Fibroblast of mammary gland (primary cell): ENCODE measurements at regions not wholly inside any gene's neighbourhood (a gene's known extent, or its start where the extent isn't known, plus 50 kb on each side); places are given as distances from the start of the nearest gene placed in this dataset.

Experiments used
- DNase-seq: peaks from one replicate; pipeline ENCODE4 v3.0.0-alpha.2; 2010; ENCODE audit warnings: low read depth
- H3K4me3 ChIP-seq: 2 replicates; pipeline ENCODE4 v1.5.1; 2011; ENCODE audit warnings: low read depth, mild to moderate bottlenecking, low read length, moderate library complexity; ENCODE audit not compliant: control insufficient read depth
- TF ChIP-seq, protein P1 (sequence below): conservative IDR thresholded peaks from 2 replicates; pipeline ENCODE4 v1.5.1; 2011; ENCODE audit warnings: low read depth, low read length, inconsistent platforms; ENCODE audit not compliant: control insufficient read depth, insufficient read depth

DNA sequence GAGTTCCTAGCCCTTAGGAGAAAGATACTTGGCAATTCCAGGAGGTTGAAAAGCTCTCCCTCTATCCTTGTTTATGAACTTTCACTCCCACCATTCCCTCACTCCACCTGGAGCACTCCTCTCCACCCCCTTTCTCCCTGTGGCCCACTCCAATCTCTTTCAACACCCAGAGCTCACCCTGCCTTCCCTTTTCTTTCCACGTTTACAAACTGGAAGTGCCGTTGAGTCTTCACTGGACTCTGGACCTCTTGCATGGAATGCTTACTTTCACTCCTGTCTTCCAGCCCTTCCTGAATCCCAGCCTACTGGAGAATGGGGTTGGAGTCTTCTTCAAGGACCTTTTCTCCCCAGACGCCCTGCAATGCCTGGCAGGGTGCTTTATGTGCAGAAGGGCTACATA is 198.5 kb downstream of the RHOU start:
- no peak for DNase-seq
- TF ChIP-seq, protein P1, sequence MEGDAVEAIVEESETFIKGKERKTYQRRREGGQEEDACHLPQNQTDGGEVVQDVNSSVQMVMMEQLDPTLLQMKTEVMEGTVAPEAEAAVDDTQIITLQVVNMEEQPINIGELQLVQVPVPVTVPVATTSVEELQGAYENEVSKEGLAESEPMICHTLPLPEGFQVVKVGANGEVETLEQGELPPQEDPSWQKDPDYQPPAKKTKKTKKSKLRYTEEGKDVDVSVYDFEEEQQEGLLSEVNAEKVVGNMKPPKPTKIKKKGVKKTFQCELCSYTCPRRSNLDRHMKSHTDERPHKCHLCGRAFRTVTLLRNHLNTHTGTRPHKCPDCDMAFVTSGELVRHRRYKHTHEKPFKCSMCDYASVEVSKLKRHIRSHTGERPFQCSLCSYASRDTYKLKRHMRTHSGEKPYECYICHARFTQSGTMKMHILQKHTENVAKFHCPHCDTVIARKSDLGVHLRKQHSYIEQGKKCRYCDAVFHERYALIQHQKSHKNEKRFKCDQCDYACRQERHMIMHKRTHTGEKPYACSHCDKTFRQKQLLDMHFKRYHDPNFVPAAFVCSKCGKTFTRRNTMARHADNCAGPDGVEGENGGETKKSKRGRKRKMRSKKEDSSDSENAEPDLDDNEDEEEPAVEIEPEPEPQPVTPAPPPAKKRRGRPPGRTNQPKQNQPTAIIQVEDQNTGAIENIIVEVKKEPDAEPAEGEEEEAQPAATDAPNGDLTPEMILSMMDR, result no peak
- no peak overlapping the region for H3K4me3 ChIP-seq

DNA sequence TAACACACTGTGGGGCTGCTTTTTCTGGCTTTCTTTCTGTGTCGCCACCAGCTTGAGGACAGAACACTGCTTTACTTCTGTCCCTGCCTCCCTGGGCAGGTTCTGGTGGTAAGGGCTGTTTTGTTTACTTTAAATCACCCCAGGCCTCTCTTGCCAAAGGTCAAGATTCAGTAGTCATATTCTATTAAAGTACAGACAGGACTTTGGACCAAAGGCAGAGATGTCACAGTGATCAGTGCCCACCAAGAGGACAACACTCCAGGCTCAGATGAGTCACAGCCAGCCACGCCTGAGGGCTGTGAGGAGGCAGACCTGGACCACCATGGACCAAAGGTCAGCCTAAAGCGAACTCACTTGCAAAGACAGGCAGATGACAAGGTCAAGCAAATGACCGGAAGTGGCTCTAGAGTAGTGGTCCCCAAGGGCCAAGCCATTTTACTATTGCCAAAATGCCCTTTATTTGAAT is 200.0 kb downstream of the RHOU start:
- H3K4me3 ChIP-seq, result no peak overlapping the region
- TF ChIP-seq, protein P1, result no peak
- DNase-seq, result no peak

DNA sequence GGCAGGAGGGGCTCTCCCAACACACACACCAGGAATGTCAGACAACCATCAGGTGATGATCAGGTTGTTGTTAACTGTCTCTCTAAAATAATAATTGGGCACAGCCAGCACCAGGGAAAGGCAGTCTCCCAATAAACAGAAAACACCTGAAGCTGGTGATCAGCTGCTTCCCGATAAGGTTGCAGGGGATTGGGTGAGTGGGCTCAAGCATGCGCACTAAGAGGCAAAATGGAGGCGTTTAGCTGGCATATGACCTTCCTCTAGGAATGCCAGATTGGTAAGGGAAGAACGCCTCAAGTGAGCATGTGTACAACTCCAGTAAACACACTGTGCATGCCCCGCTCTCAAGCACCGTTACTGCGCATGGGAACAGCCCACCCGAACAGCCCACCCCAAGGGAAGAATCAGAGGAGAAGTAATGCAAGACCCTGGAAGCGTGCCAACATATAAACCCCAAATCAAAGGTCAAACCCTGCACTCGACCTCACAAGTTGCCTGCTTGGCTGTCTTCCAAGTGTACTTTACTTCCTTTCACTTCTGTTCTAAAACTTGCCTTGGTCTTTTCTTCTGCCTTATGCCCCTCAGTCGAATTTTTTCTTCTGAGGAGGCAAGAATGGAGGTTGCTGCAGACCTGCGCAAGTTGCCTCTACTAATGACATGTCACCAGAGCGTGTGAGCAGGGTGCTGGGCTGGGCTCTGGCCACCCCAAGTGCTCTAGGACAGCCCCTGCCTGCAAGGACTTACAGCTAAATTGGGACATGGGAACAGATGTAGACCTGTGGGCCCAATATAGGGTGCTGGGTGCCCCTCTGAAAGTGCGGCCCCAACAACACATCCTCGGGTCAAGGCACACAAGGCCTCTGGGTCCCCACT is 200.8 kb downstream of the RHOU start:
- no peak overlapping the region for H3K4me3 ChIP-seq
- no peak for DNase-seq
- TF ChIP-seq, protein P1, result no peak

DNA sequence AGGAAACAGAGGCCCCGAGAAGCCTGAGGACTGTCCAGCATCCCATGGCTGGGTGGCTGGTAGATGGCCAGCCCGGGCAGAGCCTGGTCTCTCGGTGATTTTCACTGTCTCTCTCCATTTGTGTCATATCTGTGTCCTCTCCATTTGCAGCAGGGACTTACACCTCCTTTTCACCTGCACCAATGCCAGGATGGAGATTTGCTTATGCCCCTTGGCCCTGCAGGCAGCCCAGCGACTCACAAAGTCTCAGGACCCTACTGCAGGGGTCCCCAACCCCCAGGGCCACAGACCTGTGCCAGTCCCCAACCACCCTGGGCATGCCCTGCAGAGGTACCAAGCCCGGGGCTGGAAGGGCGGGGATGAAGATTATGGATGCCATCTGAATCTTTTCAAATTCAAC is 201.6 kb downstream of the RHOU start:
- TF ChIP-seq, protein P1, result no peak
- H3K4me3 ChIP-seq, result no peak overlapping the region
- DNase-seq, result no peak

DNA sequence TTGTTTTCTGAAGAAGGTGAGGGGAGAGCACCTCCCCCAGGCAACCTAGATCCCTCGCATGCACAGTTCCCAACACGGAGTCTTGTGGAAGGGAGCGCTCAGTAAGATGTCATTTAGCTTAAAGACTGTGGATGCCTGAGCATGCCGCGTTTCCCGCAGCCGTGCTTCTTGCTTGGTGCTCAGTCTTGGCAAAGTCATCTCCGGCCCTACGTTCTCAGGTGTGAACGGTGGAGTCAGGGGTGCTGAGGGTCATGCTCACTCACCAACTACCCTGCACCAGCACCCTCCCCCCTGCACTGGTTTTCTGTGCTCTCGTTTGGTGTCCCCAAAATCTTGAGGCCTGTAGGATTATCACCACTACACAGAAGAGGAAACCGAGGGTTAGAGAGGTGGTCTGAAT is 202.1 kb downstream of the RHOU start:
- TF ChIP-seq, protein P1, result no peak
- no peak for DNase-seq
- no peak overlapping the region for H3K4me3 ChIP-seq

- TF ChIP-seq, protein P1, result no peak
- no peak for DNase-seq
- no peak overlapping the region for H3K4me3 ChIP-seq
Observed at GRCh38 chr1:228937851-228938536, 202.7 kb downstream of the RHOU start.

DNA sequence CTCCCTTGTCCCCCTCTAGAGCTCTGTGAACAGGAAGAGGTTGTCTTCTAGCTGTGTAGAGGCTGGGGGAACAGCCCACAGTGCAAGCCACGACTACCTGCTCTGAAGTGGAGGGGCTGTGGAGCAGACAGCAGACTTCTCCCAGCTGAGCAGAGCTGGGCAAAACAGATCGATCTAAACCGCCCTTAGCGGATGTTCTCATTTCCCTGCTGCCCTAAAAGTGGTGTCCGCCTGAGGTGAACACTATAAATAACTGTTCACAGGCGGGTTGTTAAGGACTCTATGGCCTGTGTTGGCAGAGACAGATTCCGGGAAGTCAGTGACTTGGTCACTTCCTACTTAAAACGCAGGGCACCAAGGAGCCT is 203.2 kb downstream of the RHOU start:
- H3K4me3 ChIP-seq, result no peak overlapping the region
- TF ChIP-seq, protein P1, result no peak
- no peak for DNase-seq
